ENCODE measurements at regions not wholly inside any gene's neighbourhood (a gene's known extent, or its start where the extent isn't known, plus 50 kb on each side); places are given as distances from the start of the nearest gene placed in this dataset.

DNA sequence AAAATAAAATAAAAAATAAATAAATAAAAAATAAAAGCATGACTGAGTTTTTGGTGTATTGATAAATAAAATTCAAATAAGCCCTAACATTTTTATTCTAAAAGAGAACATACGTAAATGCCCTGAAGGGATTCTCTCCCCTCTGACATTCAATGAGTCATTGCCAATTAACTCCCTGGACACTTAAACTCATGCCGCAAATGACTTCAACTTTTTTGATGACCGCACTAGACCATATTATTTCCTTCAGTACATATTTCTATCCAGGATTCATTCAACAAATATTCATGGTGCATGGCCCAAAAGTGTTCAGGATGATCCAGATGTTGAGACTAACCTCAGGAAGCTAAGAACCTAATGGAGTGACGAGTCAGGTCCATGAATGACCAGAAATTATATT, 195.9 kb upstream of the LRRN1 start:
- 92 to 94% (median 93%) methylated on average over 4 of the region's 4 CpGs for WGBS, 5 donors
- Histone ChIP-seq H3K27me3 (replicated peaks in 1 of 7) (no peaks in the 10 kb centered on the region), H3K4me3 (no peak overlapping the region), H3K27ac (no peak overlapping the region), H3K9me3 (no peaks in the 10 kb centered on the region), H3K4me1 (no peaks in the 10 kb centered on the region), H3K36me3 (no peaks in the 10 kb centered on the region)
- TF ChIP-seq, protein P1, sequence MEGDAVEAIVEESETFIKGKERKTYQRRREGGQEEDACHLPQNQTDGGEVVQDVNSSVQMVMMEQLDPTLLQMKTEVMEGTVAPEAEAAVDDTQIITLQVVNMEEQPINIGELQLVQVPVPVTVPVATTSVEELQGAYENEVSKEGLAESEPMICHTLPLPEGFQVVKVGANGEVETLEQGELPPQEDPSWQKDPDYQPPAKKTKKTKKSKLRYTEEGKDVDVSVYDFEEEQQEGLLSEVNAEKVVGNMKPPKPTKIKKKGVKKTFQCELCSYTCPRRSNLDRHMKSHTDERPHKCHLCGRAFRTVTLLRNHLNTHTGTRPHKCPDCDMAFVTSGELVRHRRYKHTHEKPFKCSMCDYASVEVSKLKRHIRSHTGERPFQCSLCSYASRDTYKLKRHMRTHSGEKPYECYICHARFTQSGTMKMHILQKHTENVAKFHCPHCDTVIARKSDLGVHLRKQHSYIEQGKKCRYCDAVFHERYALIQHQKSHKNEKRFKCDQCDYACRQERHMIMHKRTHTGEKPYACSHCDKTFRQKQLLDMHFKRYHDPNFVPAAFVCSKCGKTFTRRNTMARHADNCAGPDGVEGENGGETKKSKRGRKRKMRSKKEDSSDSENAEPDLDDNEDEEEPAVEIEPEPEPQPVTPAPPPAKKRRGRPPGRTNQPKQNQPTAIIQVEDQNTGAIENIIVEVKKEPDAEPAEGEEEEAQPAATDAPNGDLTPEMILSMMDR (IDR thresholded peaks at IDR 0.05 in 8 of 11, conservative IDR thresholded peaks at IDR 0.05 in 3 of 11), result no peak
- no peak for TF ChIP-seq POLR2AphosphoS5 (IDR thresholded peaks at IDR 0.05)
- TF ChIP-seq POLR2A (IDR thresholded peaks at IDR 0.05), result no peak
- intact Hi-C loops (cut with DNase I; ENCODE audit: low total_unique reads), result no loop called here
- DNase-seq, result no peak

DNA sequence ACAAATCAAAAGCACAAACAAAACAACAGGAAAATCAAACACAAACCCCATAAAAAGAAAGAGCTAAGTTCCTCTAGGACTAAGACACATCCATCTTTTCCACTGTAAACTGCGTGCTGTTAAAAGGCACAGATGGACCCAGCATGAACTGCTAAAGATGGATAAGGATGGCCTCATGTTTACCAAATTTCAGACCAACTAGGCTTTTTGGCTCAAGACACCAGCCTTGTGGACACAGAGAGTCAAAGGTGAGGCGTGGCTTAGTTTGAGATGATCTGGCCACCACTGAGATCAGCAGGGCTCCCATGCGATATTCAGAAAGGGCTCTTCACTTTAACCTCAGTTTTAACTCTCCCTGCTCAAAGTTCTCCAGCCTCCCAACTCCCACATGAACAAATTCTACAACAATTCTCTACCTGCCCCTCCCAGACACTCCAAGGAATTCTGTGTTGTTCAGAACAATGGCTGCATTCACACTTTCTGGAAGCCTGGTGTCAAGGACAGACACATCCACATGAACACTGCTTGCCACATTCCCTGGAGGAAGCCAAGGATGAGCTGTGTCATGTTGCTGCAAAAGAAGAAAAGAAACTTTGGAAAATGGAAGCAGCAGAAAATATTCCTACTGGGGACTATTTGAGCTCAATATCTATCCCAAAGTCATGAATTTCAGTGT, 198.4 kb upstream of the LRRN1 start:
- TF ChIP-seq POLR2A (IDR thresholded peaks at IDR 0.05) (no peak), POLR2AphosphoS5 (IDR thresholded peaks at IDR 0.05) (no peak)
- TF ChIP-seq, protein P1 (IDR thresholded peaks at IDR 0.05 in 8 of 11, conservative IDR thresholded peaks at IDR 0.05 in 3 of 11), result no peak
- H3K9me3 ChIP-seq, result no peaks in the 10 kb centered on the region

DNA sequence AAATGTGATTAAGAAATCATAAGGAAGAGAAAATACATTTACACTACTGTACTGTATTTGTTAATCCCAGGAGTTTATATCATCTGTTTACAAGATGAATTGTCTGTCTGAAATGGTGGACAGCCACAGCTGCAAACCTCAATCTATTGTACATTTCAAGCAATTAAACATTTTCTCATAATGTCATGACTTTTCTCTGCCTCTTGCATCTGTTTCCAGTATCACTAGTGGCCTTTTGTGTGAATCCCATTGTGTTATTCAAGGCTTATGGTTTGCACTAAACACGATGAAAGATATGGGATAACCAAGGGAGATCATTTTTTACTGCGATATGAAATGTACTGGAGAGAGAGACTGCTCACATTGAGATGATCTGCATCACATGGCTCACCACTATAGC, 200.2 kb upstream of the LRRN1 start:
- intact Hi-C loops (cut with DNase I; ENCODE audit: low total_unique reads), result no loop called here
- no peak for TF ChIP-seq POLR2A (IDR thresholded peaks at IDR 0.05)
- TF ChIP-seq, protein P1 (IDR thresholded peaks at IDR 0.05 in 8 of 11, conservative IDR thresholded peaks at IDR 0.05 in 3 of 11), result no peak
- TF ChIP-seq POLR2AphosphoS5 (IDR thresholded peaks at IDR 0.05), result no peak
- WGBS, 5 donors, result 73 to 95% (median 91%) methylated on average over 2 of the region's 2 CpGs
- H3K4me1 ChIP-seq, result no peaks in the 10 kb centered on the region
- H3K4me3 ChIP-seq, result no peak overlapping the region
- H3K36me3 ChIP-seq, result no peaks in the 10 kb centered on the region
- DNase-seq, result no peak
- no peaks in the 10 kb centered on the region for H3K27me3 ChIP-seq (replicated peaks in 1 of 7)
- no peak overlapping the region for H3K27ac ChIP-seq
- no peaks in the 10 kb centered on the region for H3K9me3 ChIP-seq

More for the DNA sequence above, 198.4 kb upstream of the LRRN1 start:
- Histone ChIP-seq H3K4me3 (no peak overlapping the region), H3K4me1 (no peaks in the 10 kb centered on the region), H3K27me3 (replicated peaks in 1 of 7) (no peaks in the 10 kb centered on the region), H3K36me3 (no peaks in the 10 kb centered on the region), H3K27ac (no peak overlapping the region)
- WGBS, 5 donors, result 82 to 88% (median 85%) methylated on average over 3 of the region's 3 CpGs
- DNase-seq, result no peak
- intact Hi-C loops (cut with DNase I; ENCODE audit: low total_unique reads), result no loop called here

DNA sequence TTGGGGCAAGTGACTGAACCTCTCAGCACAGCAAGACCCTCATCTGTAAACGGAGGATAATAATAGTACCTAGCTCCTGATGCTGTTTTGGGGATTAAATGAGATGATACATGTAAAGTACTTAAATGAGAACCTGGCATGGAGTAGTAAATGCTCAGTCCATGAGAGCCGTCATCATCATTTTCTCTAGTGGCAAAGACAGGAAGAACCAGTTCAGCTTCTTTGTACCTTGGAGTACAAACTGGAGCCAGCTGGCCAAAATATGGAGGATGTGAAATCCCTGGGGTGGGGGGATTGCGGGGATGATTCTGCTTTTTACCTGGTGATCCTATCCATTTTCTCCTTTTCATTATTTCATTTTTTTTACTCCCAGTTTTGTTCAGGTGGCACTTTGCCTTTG, 204.2 kb upstream of the LRRN1 start:
- no peak overlapping the region for H3K27ac ChIP-seq
- 85 to 93% (median 90%) methylated on average over 3 of the region's 3 CpGs for WGBS, 5 donors
- TF ChIP-seq, protein P1 (IDR thresholded peaks at IDR 0.05 in 8 of 11, conservative IDR thresholded peaks at IDR 0.05 in 3 of 11), result no peak
- TF ChIP-seq POLR2AphosphoS5 (IDR thresholded peaks at IDR 0.05) (no peak), POLR2A (IDR thresholded peaks at IDR 0.05) (no peak)

More for the DNA sequence above, 204.2 kb upstream of the LRRN1 start:
- no peak for DNase-seq
- intact Hi-C loops (cut with DNase I; ENCODE audit: low total_unique reads), result no loop called here
- no peaks in the 10 kb centered on the region for H3K4me1 ChIP-seq
- no peaks in the 10 kb centered on the region for H3K36me3 ChIP-seq
- no peaks in the 10 kb centered on the region for H3K27me3 ChIP-seq (replicated peaks in 1 of 7)
- no peak overlapping the region for H3K4me3 ChIP-seq
- H3K9me3 ChIP-seq, result no peaks in the 10 kb centered on the region
